ENCODE measurements at regions not wholly inside any gene's neighbourhood (a gene's known extent, or its start where the extent isn't known, plus 50 kb on each side); places are given as distances from the start of the nearest gene placed in this dataset.

GRCh38 chr1:14034506-14034905 is 334.5 kb downstream of the PRDM2 start:
- intact Hi-C loops (cut with micrococcal nuclease), result no loop called here
- no peak overlapping the region for H3K4me3 Mint-ChIP-seq
- no peaks in the 10 kb centered on the region for H3K9me3 ChIP-seq (ENCODE audit: control insufficient read depth in 1 of 2, low read length in 2 of 2)
- no peak overlapping the region for H3K27ac Mint-ChIP-seq
- H3K4me1 ChIP-seq (ENCODE audit: insufficient read depth, low read length), result no peaks in the 10 kb centered on the region
- peaks cover 0 to 17% (median 3%) of the 10 kb centered on the region in 8 donors for H3K9me3 Mint-ChIP-seq
- POLR2A ChIA-PET (ENCODE audit: partially characterized antibody), result no interaction called here
- H3K4me3 ChIP-seq (ENCODE audit: low read length in 2 of 2), result no peak overlapping the region
- no peak for DNase-seq
- H3K27me3 ChIP-seq (ENCODE audit: insufficient read depth, low read length), result no peaks in the 10 kb centered on the region
- H3K4me1 Mint-ChIP-seq, result no peaks in the 10 kb centered on the region
- CTCF ChIA-PET (ENCODE audit: partially characterized antibody), result no interaction called here
- H3K27me3 Mint-ChIP-seq, result peaks cover 4 to 9% of the 10 kb centered on the region in 2 donors
- H3K36me3 ChIP-seq (ENCODE audit: insufficient read depth, low read length), result no peaks in the 10 kb centered on the region
- H3K27ac ChIP-seq (ENCODE audit: low read depth, low read length), result no peak overlapping the region
- H3K36me3 Mint-ChIP-seq, result no peaks in the 10 kb centered on the region

GRCh38 chr1:14037101-14037847 is 337.3 kb downstream of the PRDM2 start:
- no peak for DNase-seq
- Histone ChIP-seq H3K36me3 (ENCODE audit: insufficient read depth, low read length) (no peaks in the 10 kb centered on the region), H3K9me3 (ENCODE audit: control insufficient read depth in 1 of 2, low read length in 2 of 2) (no peaks in the 10 kb centered on the region), H3K4me1 (ENCODE audit: insufficient read depth, low read length) (no peaks in the 10 kb centered on the region), H3K27ac (ENCODE audit: low read depth, low read length) (no peak overlapping the region), H3K27me3 (ENCODE audit: insufficient read depth, low read length) (no peaks in the 10 kb centered on the region), H3K4me3 (ENCODE audit: low read length in 2 of 2) (no peak overlapping the region)
- H3K9me3 Mint-ChIP-seq, result peaks cover 0 to 30% (median 17%) of the 10 kb centered on the region in 8 donors
- H3K4me1 Mint-ChIP-seq, result no peaks in the 10 kb centered on the region
- H3K27ac Mint-ChIP-seq, result no peak overlapping the region
- intact Hi-C loops (cut with micrococcal nuclease), result no loop called here
- H3K27me3 Mint-ChIP-seq, result peaks cover 4 to 5% of the 10 kb centered on the region in 2 donors
- H3K4me3 Mint-ChIP-seq, result no peak overlapping the region
- ChIA-PET CTCF (ENCODE audit: partially characterized antibody) (no interaction called here), POLR2A (ENCODE audit: partially characterized antibody) (no interaction called here)
- no peaks in the 10 kb centered on the region for H3K36me3 Mint-ChIP-seq

- H3K36me3 ChIP-seq (ENCODE audit: insufficient read depth, low read length), result no peaks in the 10 kb centered on the region
- CTCF ChIA-PET (ENCODE audit: partially characterized antibody), result no interaction called here
- Mint-ChIP-seq H3K27ac (no peak overlapping the region), H3K27me3 (peaks cover 2 to 4% of the 10 kb centered on the region in 2 donors), H3K4me1 (no peaks in the 10 kb centered on the region), H3K4me3 (no peak overlapping the region), H3K36me3 (no peaks in the 10 kb centered on the region), H3K9me3 (peaks cover 3 to 29% (median 23%) of the 10 kb centered on the region in 8 donors)
- H3K4me1 ChIP-seq (ENCODE audit: insufficient read depth, low read length), result no peaks in the 10 kb centered on the region
- H3K27ac ChIP-seq (ENCODE audit: low read depth, low read length), result no peak overlapping the region
- intact Hi-C loops (cut with micrococcal nuclease), result no loop called here
- no peaks in the 10 kb centered on the region for H3K9me3 ChIP-seq (ENCODE audit: control insufficient read depth in 1 of 2, low read length in 2 of 2)
- H3K4me3 ChIP-seq (ENCODE audit: low read length in 2 of 2), result no peak overlapping the region
- no peaks in the 10 kb centered on the region for H3K27me3 ChIP-seq (ENCODE audit: insufficient read depth, low read length)
- POLR2A ChIA-PET (ENCODE audit: partially characterized antibody), result no interaction called here
- no peak for DNase-seq
Measured at GRCh38 chr1:14039582-14040430, 339.8 kb downstream of the PRDM2 start.

DNA sequence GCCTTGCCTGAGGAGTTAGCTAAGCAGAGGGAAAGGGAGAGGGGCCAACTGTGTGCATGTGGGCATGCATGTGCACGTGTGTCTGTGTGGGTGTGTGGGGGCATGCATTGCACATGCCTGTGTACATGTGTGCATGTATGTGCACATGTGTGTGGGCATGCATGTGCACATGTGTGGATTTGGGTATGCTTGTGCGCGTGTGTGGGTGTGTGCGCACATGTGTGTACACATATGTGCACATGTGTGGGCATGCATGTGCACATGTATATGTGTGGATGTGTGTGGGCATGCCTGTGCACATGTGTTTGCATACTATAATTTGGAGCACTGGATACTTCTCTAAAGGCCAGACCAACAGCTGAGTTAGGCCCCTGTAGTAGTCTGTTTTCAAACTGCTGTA is 350.0 kb downstream of the PRDM2 start:
- no peaks in the 10 kb centered on the region for H3K9me3 ChIP-seq (ENCODE audit: control insufficient read depth in 1 of 2, low read length in 2 of 2)
- peaks cover 0 to 12% (median 5%) of the 10 kb centered on the region in 8 donors for H3K9me3 Mint-ChIP-seq
- H3K4me3 Mint-ChIP-seq, result no peak overlapping the region
- no peaks in the 10 kb centered on the region for H3K36me3 Mint-ChIP-seq
- H3K4me1 ChIP-seq (ENCODE audit: insufficient read depth, low read length), result no peaks in the 10 kb centered on the region
- H3K4me1 Mint-ChIP-seq, result no peaks in the 10 kb centered on the region
- peaks cover 0 to 5% of the 10 kb centered on the region in 2 donors for H3K27me3 Mint-ChIP-seq
- no peak overlapping the region for H3K27ac Mint-ChIP-seq
- DNase-seq, result no peak
- POLR2A ChIA-PET (ENCODE audit: partially characterized antibody), result no interaction called here
- no peaks in the 10 kb centered on the region for H3K36me3 ChIP-seq (ENCODE audit: insufficient read depth, low read length)
- no peak overlapping the region for H3K4me3 ChIP-seq (ENCODE audit: low read length in 2 of 2)
- CTCF ChIA-PET (ENCODE audit: partially characterized antibody), result no interaction called here
- H3K27me3 ChIP-seq (ENCODE audit: insufficient read depth, low read length), result no peaks in the 10 kb centered on the region
- intact Hi-C loops (cut with micrococcal nuclease), result no loop called here
- H3K27ac ChIP-seq (ENCODE audit: low read depth, low read length), result no peak overlapping the region

DNA sequence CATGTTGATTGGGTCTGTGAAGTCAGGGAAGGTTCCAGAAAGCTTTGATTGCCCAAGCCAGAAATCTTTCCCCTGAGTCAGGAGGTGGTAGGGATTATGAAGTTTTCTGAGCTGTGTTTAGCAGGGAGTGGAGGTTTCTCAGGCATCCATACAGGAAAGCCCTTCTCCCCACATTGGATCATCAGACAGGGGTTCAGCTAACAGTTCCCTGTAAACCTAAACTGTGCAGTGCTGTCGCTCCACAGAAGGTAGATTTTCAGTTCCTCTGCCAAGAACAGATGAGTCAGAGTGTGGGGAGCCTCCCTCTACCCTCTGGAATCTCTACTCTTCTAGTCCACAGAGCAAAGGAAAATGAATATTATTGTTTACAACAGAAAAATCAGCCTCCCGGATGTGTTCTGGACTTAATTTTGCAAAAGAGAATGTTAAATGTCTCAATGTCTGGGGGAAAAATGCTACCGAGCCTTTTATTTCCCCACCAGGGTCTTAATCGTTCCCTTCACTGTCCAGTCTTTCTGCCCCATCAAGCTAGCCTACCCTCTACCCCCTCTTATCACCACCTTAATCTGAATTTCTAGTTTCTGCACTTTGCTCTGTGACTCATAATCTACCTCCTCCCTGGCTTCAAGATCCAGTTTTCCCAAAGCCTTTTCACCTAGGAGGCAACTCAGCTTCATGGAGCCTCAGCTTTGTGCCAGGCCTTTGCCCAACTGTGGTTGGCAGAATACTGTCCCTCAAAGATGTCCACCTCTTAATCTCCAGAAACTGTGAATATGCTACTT is 355.6 kb downstream of the PRDM2 start:
- H3K4me3 ChIP-seq (ENCODE audit: low read length in 2 of 2), result no peak overlapping the region
- intact Hi-C loops (cut with micrococcal nuclease), result no loop called here
- Mint-ChIP-seq H3K4me1 (no peaks in the 10 kb centered on the region), H3K27ac (no peak overlapping the region), H3K36me3 (no peaks in the 10 kb centered on the region), H3K4me3 (no peak overlapping the region), H3K9me3 (peaks cover 0 to 21% (median 3%) of the 10 kb centered on the region in 8 donors), H3K27me3 (peaks cover 4 to 6% of the 10 kb centered on the region in 2 donors)
- H3K4me1 ChIP-seq (ENCODE audit: insufficient read depth, low read length), result no peaks in the 10 kb centered on the region
- H3K27ac ChIP-seq (ENCODE audit: low read depth, low read length), result no peak overlapping the region
- DNase-seq, result no peak
- CTCF ChIA-PET (ENCODE audit: partially characterized antibody), result no interaction called here
- H3K27me3 ChIP-seq (ENCODE audit: insufficient read depth, low read length), result no peaks in the 10 kb centered on the region
- H3K36me3 ChIP-seq (ENCODE audit: insufficient read depth, low read length), result no peaks in the 10 kb centered on the region
- POLR2A ChIA-PET (ENCODE audit: partially characterized antibody), result no interaction called here
- H3K9me3 ChIP-seq (ENCODE audit: control insufficient read depth in 1 of 2, low read length in 2 of 2), result no peaks in the 10 kb centered on the region

DNA sequence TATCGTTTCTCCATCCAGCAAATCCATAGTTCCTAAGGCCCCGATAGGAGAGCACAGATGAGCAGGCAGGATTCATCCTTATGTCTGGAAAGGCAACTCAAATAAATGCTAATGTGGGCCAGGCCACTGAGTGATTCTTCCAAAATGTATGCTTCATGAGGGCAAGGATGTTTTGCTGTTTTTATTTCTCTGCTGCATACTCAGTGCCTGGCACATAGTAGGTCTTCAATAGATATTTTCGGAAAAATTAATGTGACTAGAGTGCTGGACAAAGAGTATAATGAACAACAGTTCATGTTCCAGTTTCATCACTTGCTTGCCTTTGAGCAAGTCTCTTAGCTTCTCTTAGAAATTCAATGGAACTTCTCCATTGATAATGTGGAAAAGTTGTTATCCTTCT is 357.7 kb downstream of the PRDM2 start:
- no peak overlapping the region for H3K4me3 ChIP-seq (ENCODE audit: low read length in 2 of 2)
- H3K4me1 ChIP-seq (ENCODE audit: insufficient read depth, low read length), result no peaks in the 10 kb centered on the region
- intact Hi-C loops (cut with micrococcal nuclease), result no loop called here
- H3K4me1 Mint-ChIP-seq, result no peaks in the 10 kb centered on the region
- no peaks in the 10 kb centered on the region for H3K27me3 ChIP-seq (ENCODE audit: insufficient read depth, low read length)
- no peak overlapping the region for H3K4me3 Mint-ChIP-seq
- H3K9me3 ChIP-seq (ENCODE audit: control insufficient read depth in 1 of 2, low read length in 2 of 2), result no peaks in the 10 kb centered on the region
- no peak for DNase-seq
- POLR2A ChIA-PET (ENCODE audit: partially characterized antibody), result no interaction called here
- no peak overlapping the region for H3K27ac Mint-ChIP-seq
- peaks cover 4% of the 10 kb centered on the region in 2 donors for H3K27me3 Mint-ChIP-seq
- H3K36me3 Mint-ChIP-seq, result no peaks in the 10 kb centered on the region
- H3K27ac ChIP-seq (ENCODE audit: low read depth, low read length), result no peak overlapping the region
- H3K9me3 Mint-ChIP-seq, result peaks cover 0 to 24% (median 3%) of the 10 kb centered on the region in 8 donors
- H3K36me3 ChIP-seq (ENCODE audit: insufficient read depth, low read length), result no peaks in the 10 kb centered on the region
- CTCF ChIA-PET (ENCODE audit: partially characterized antibody), result no interaction called here

DNA sequence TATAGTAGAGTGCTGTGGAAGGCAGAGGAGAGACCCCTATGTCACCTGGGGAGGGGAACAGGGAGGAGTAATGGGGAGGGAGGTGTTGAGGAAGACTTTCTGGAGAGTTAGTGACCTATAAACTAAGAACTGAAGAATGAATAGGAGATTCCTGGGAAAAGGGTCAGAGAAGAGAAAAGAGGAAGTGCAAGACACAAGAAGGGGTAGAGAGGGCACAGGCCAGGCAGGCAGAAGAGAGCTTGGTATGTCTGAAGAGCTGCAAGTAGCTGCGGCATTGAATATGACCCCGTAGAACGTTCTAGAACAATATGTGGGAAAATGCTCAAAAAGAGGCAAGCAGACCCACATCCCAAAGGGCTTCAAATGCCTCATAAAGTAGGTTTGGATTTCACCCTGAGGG is 361.2 kb downstream of the PRDM2 start:
- H3K27ac Mint-ChIP-seq, result no peak overlapping the region
- Histone ChIP-seq H3K36me3 (ENCODE audit: insufficient read depth, low read length) (no peaks in the 10 kb centered on the region), H3K4me1 (ENCODE audit: insufficient read depth, low read length) (no peaks in the 10 kb centered on the region), H3K27me3 (ENCODE audit: insufficient read depth, low read length) (no peaks in the 10 kb centered on the region), H3K4me3 (ENCODE audit: low read length in 2 of 2) (no peak overlapping the region), H3K9me3 (ENCODE audit: control insufficient read depth in 1 of 2, low read length in 2 of 2) (no peaks in the 10 kb centered on the region), H3K27ac (ENCODE audit: low read depth, low read length) (no peak overlapping the region)
- ChIA-PET CTCF (ENCODE audit: partially characterized antibody) (no interaction called here), POLR2A (ENCODE audit: partially characterized antibody) (no interaction called here)
- peaks cover 3 to 4% of the 10 kb centered on the region in 2 donors for H3K27me3 Mint-ChIP-seq
- H3K4me3 Mint-ChIP-seq, result no peak overlapping the region
- DNase-seq, result no peak
- intact Hi-C loops (cut with micrococcal nuclease), result no loop called here
- no peaks in the 10 kb centered on the region for H3K4me1 Mint-ChIP-seq
- H3K9me3 Mint-ChIP-seq, result peaks cover 0 to 21% (median 2%) of the 10 kb centered on the region in 8 donors
- H3K36me3 Mint-ChIP-seq, result no peaks in the 10 kb centered on the region
